Central memory CD8-positive, alpha-beta T cell (primary cell): ENCODE measurements at regions not wholly inside any gene's neighbourhood (a gene's known extent, or its start where the extent isn't known, plus 50 kb on each side); places are given as distances from the start of the nearest gene placed in this dataset.

Source experiments
- ATAC-seq: fragments of 150-1000 bp; cut with Tn5 transposase; replicated peaks from 2 replicates; pipeline ENCODE4 v1.10.0; 2022; ENCODE audit warnings: mild to moderate bottlenecking, moderate FRiP score, moderate number of reproducible peaks; ENCODE audit not compliant: poor library complexity, severe bottlenecking; ENCODE audit errors: extremely low read depth
- DNase-seq, 2 donors: peaks; one replicate each; pipeline ENCODE4 v3.0.0; 2021; ENCODE audit warnings: low spot score in 2 of 2
- H3K27ac Mint-ChIP-seq: one replicate; pipeline ENCODE4 v1.8.0; 2022; ENCODE audit warnings: low read depth, mild to moderate bottlenecking, moderate library complexity, mixed read lengths
- H3K27me3 Mint-ChIP-seq: one replicate; pipeline ENCODE4 v1.8.0; 2022; ENCODE audit warnings: mixed read lengths
- H3K36me3 Mint-ChIP-seq: one replicate; pipeline ENCODE4 v1.8.0; 2022; ENCODE audit warnings: mild to moderate bottlenecking, moderate library complexity, mixed read lengths; ENCODE audit not compliant: insufficient read depth
- H3K4me1 Mint-ChIP-seq: one replicate; pipeline ENCODE4 v1.8.0; 2022; ENCODE audit warnings: mixed read lengths
- H3K4me3 Mint-ChIP-seq: one replicate; pipeline ENCODE4 v1.8.0; 2022; ENCODE audit warnings: mild to moderate bottlenecking, moderate library complexity, mixed read lengths
- H3K9me3 Mint-ChIP-seq: one replicate; pipeline ENCODE4 v1.8.0; 2022; ENCODE audit warnings: mixed read lengths

GRCh38 chr6:6968731-6969552 is 138.8 kb upstream of the RREB1 start:
- H3K27me3 Mint-ChIP-seq, result peaks cover 21% of the 10 kb centered on the region
- no peaks in the 10 kb centered on the region for H3K9me3 Mint-ChIP-seq
- H3K4me3 Mint-ChIP-seq, result no peak overlapping the region
- no peak overlapping the region for H3K27ac Mint-ChIP-seq
- H3K4me1 Mint-ChIP-seq, result no peaks in the 10 kb centered on the region
- no peak for ATAC-seq
- no peaks in the 10 kb centered on the region for H3K36me3 Mint-ChIP-seq
- no peak for DNase-seq

GRCh38 chr6:6969761-6970223 is 138.0 kb upstream of the RREB1 start:
- Mint-ChIP-seq H3K4me1 (no peaks in the 10 kb centered on the region), H3K27ac (no peak overlapping the region), H3K4me3 (no peak overlapping the region), H3K27me3 (peaks cover 21% of the 10 kb centered on the region), H3K36me3 (no peaks in the 10 kb centered on the region), H3K9me3 (no peaks in the 10 kb centered on the region)
- DNase-seq, result no peak
- ATAC-seq, result no peak

- DNase-seq (no peak), ATAC-seq (no peak)
- Mint-ChIP-seq H3K36me3 (no peaks in the 10 kb centered on the region), H3K4me1 (no peaks in the 10 kb centered on the region), H3K9me3 (no peaks in the 10 kb centered on the region), H3K4me3 (no peak overlapping the region), H3K27ac (no peak overlapping the region), H3K27me3 (peaks cover 21% of the 10 kb centered on the region)
Observed at GRCh38 chr6:6970851-6971250, 136.9 kb upstream of the RREB1 start.

- Mint-ChIP-seq H3K27me3 (peaks cover 21% of the 10 kb centered on the region), H3K27ac (no peak overlapping the region), H3K4me1 (no peaks in the 10 kb centered on the region), H3K4me3 (no peak overlapping the region), H3K36me3 (no peaks in the 10 kb centered on the region), H3K9me3 (no peaks in the 10 kb centered on the region)
- DNase-seq, result no peak
- no peak for ATAC-seq
Observed at GRCh38 chr6:6971369-6971768, 136.4 kb upstream of the RREB1 start.

GRCh38 chr6:6972456-6972855 is 135.3 kb upstream of the RREB1 start:
- Mint-ChIP-seq H3K27ac (no peak overlapping the region), H3K36me3 (no peaks in the 10 kb centered on the region), H3K4me1 (no peaks in the 10 kb centered on the region), H3K9me3 (no peaks in the 10 kb centered on the region), H3K4me3 (no peak overlapping the region), H3K27me3 (peaks cover 21% of the 10 kb centered on the region)
- no peak for ATAC-seq
- no peak for DNase-seq

GRCh38 chr6:6973721-6974120 is 134.0 kb upstream of the RREB1 start:
- H3K9me3 Mint-ChIP-seq, result no peaks in the 10 kb centered on the region
- H3K27ac Mint-ChIP-seq, result no peak overlapping the region
- ATAC-seq (no peak), DNase-seq (no peak)
- peaks cover 19% of the 10 kb centered on the region for H3K27me3 Mint-ChIP-seq
- H3K36me3 Mint-ChIP-seq, result no peaks in the 10 kb centered on the region
- no peaks in the 10 kb centered on the region for H3K4me1 Mint-ChIP-seq
- H3K4me3 Mint-ChIP-seq, result no peak overlapping the region

- DNase-seq (no peak), ATAC-seq (no peak)
- no peaks in the 10 kb centered on the region for H3K4me1 Mint-ChIP-seq
- no peaks in the 10 kb centered on the region for H3K9me3 Mint-ChIP-seq
- no peaks in the 10 kb centered on the region for H3K36me3 Mint-ChIP-seq
- peaks cover under 1% of the 10 kb centered on the region for H3K27me3 Mint-ChIP-seq
- H3K27ac Mint-ChIP-seq, result no peak overlapping the region
- H3K4me3 Mint-ChIP-seq, result no peak overlapping the region
Observed at GRCh38 chr6:6975459-6976111, 132.2 kb upstream of the RREB1 start.

- Mint-ChIP-seq H3K4me1 (no peaks in the 10 kb centered on the region), H3K9me3 (no peaks in the 10 kb centered on the region), H3K36me3 (no peaks in the 10 kb centered on the region), H3K27ac (no peak overlapping the region), H3K27me3 (no peaks in the 10 kb centered on the region), H3K4me3 (no peak overlapping the region)
- ATAC-seq (no peak), DNase-seq (no peak)
Observed at GRCh38 chr6:6976193-6976592, 131.6 kb upstream of the RREB1 start.

GRCh38 chr6:6978731-6979130 is 129.0 kb upstream of the RREB1 start:
- H3K36me3 Mint-ChIP-seq, result no peaks in the 10 kb centered on the region
- no peak overlapping the region for H3K27ac Mint-ChIP-seq
- DNase-seq (no peak), ATAC-seq (no peak)
- H3K4me1 Mint-ChIP-seq, result no peaks in the 10 kb centered on the region
- peaks cover 19% of the 10 kb centered on the region for H3K27me3 Mint-ChIP-seq
- H3K9me3 Mint-ChIP-seq, result no peaks in the 10 kb centered on the region
- no peak overlapping the region for H3K4me3 Mint-ChIP-seq

- DNase-seq, result no peak
- Mint-ChIP-seq H3K9me3 (no peaks in the 10 kb centered on the region), H3K4me1 (no peaks in the 10 kb centered on the region), H3K27me3 (peaks cover 19% of the 10 kb centered on the region), H3K4me3 (no peak overlapping the region), H3K36me3 (no peaks in the 10 kb centered on the region), H3K27ac (no peak overlapping the region)
- no peak for ATAC-seq
Observed at GRCh38 chr6:6980999-6981597, 126.7 kb upstream of the RREB1 start.

- H3K36me3 Mint-ChIP-seq, result no peaks in the 10 kb centered on the region
- ATAC-seq, result no peak
- peaks cover 19% of the 10 kb centered on the region for H3K27me3 Mint-ChIP-seq
- H3K4me1 Mint-ChIP-seq, result no peaks in the 10 kb centered on the region
- H3K9me3 Mint-ChIP-seq, result no peaks in the 10 kb centered on the region
- H3K4me3 Mint-ChIP-seq, result no peak overlapping the region
- H3K27ac Mint-ChIP-seq, result no peak overlapping the region
- DNase-seq, result no peak
Observed at GRCh38 chr6:6981681-6982322, 126.0 kb upstream of the RREB1 start.

GRCh38 chr6:6982663-6983062 is 125.1 kb upstream of the RREB1 start:
- no peak for DNase-seq
- Mint-ChIP-seq H3K27ac (no peak overlapping the region), H3K4me1 (no peaks in the 10 kb centered on the region), H3K4me3 (no peak overlapping the region), H3K27me3 (peaks cover 19% of the 10 kb centered on the region), H3K9me3 (no peaks in the 10 kb centered on the region), H3K36me3 (no peaks in the 10 kb centered on the region)
- ATAC-seq, result no peak
